OCI-LY1 (cell line): ENCODE measurements at regions not wholly inside any gene's neighbourhood (a gene's known extent, or its start where the extent isn't known, plus 50 kb on each side); places are given as distances from the start of the nearest gene placed in this dataset.

Source experiments
- EZH2 ChIP-seq: fragments of 200-600 bp; sonication (generic), shearing (Covaris generic); IDR thresholded peaks from 2 replicates; pipeline ENCODE4 v1.8.0; 2017; ENCODE audit warnings: borderline replicate concordance, mixed run types, mild to moderate bottlenecking, antibody characterized with exemption, low read length, moderate library complexity, mixed read lengths
- TF ChIP-seq, protein P1 (sequence below): fragments of 200-600 bp; sonication (generic), shearing (Covaris generic); IDR thresholded peaks from 2 replicates; pipeline ENCODE4 v1.5.1; 2017; ENCODE audit warnings: mild to moderate bottlenecking, antibody characterized with exemption, low read length, moderate library complexity, mixed read lengths

DNA sequence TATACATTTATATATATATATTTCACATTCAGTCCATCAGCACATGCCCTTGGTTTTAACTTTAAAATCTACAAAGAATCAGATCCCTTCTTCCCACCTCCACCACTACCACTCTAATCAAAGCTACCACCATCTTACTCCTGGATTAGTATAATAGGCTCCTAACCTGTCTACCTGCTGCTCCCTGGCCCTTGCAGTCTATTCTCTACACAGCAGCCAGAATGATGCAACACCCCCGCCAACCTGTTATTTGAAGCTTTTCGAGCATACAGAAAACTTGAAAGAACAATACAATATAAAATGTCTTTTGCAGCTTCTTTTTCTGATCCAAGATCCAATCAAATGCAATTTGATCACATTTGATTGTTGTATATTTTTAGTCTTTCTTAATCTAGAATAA is 165.9 kb upstream of the HMGA2 start:
- TF ChIP-seq, protein P1, sequence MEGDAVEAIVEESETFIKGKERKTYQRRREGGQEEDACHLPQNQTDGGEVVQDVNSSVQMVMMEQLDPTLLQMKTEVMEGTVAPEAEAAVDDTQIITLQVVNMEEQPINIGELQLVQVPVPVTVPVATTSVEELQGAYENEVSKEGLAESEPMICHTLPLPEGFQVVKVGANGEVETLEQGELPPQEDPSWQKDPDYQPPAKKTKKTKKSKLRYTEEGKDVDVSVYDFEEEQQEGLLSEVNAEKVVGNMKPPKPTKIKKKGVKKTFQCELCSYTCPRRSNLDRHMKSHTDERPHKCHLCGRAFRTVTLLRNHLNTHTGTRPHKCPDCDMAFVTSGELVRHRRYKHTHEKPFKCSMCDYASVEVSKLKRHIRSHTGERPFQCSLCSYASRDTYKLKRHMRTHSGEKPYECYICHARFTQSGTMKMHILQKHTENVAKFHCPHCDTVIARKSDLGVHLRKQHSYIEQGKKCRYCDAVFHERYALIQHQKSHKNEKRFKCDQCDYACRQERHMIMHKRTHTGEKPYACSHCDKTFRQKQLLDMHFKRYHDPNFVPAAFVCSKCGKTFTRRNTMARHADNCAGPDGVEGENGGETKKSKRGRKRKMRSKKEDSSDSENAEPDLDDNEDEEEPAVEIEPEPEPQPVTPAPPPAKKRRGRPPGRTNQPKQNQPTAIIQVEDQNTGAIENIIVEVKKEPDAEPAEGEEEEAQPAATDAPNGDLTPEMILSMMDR: no peak
- no peak for TF ChIP-seq EZH2
